GM21367 (cell line): ENCODE measurements at regions not wholly inside any gene's neighbourhood (a gene's known extent, or its start where the extent isn't known, plus 50 kb on each side); places are given as distances from the start of the nearest gene placed in this dataset.

Experiments
- ATAC-seq: cut with Tn5 transposase; IDR thresholded peaks from one replicate; pipeline ENCODE4 v1.9.1; 2021; ENCODE audit not compliant: unreplicated experiment

DNA sequence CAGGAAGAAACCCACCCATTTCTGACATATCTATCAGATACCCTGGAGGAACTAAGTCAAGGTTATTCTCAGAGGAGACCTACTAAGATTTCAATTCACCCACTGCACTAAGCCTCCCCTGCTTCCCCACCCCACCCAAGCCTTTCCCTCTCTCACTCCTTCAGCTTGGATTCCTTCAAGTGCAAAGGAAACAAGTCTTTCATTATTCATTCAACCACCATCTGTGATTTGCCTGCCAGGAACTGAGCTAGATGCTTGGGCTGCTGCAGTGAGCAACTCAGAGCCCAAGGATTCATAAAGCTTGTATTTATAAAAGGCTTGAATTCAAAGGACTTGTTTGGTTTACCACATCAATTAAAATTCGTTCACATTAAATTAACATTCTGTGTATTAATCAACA, 161.3 kb downstream of the GXYLT1 start:
- ATAC-seq = no peak

DNA sequence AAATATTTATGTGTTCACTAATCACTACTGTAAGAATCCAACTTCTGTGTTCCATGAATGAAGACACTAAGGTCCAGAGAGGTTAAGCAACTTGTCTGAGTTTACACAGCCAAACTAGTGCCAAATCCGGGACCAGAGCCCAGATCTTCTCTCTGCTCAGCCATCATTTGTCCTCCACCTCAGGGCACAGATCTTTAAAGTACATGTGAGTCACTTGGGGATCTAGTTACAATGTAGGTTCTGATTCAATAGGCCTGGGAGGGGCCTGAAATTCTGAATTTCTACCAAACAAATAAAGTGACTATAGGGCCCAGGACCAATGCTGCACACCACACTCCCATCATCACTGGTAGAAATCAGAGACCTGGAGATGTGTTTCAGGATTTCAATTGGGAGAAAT, 162.9 kb downstream of the GXYLT1 start:
- ATAC-seq = no peak

DNA sequence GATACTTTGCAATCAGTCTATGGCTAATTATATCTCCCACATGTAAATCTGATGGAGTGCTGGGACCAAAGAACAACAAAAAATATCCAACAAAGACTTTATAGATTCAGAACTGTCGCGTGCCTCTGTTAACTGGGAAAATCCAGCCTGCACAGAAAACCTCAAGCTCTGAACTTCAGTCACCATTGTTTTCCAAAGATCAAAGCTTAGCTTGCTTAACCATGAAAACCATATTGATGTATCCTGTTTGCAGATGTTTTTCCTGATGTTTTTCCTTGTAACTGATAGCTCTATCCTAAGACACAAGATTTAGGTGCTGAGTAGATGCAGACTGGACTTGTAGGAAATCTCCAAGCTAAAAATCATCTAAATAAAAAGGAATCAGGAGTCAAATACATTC, 163.7 kb downstream of the GXYLT1 start:
- ATAC-seq = no peak

DNA sequence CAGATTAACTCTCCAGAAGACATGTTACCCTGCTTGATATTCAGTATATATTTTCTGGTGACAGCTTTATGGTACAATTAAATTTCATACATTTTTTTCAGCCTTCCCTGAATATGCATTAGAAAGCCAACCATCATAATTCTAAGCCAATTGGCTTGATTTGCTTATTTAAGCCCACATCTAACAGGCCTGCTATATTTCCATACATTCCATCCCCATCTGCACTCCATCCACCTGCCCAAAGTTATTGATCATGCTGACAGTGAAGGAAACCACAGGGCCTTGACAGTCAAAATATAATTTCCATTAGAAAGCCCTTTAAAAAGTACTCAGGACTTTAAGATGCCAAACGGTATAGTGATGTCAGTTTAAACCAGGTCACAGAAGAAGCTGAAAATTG, 164.3 kb downstream of the GXYLT1 start:
- ATAC-seq = no peak

DNA sequence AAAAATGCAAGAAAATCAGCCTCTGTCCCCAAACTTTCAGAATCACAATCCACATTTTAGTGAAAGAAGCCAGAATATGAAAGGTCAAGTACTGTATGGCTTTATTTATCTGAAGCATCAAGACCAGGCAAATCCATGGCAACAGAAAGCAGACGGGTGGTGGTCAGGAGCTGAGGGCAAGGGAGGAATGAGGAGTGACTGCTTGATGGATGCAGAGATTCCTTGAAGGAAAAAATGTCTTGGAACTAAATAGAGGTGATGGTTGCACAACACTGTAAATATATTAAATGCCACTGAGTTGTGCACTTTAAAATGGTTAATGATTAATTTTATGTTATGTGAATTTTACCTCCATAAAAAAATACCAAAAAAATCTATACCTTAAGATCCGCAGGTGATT, 165.1 kb downstream of the GXYLT1 start:
- ATAC-seq = no peak

DNA sequence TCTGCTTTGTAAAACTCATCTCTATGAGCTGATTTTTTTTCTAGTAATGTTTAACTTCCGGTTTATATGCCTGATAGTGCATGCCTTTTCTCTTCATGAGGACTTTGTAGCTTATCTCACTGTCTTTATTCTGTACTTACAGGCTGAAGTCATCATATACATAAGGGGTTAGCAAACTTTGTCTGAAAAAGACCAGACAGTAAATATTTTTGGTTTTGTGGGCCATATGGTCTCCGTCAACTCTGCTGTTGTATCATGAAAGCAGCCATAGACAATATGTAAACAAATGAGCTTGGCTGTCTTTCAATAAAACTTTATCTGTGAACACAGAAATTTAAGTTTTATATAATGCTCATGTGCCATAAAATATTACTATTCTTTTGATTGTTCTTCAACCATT, 172.1 kb downstream of the GXYLT1 start:
- no peak for ATAC-seq

DNA sequence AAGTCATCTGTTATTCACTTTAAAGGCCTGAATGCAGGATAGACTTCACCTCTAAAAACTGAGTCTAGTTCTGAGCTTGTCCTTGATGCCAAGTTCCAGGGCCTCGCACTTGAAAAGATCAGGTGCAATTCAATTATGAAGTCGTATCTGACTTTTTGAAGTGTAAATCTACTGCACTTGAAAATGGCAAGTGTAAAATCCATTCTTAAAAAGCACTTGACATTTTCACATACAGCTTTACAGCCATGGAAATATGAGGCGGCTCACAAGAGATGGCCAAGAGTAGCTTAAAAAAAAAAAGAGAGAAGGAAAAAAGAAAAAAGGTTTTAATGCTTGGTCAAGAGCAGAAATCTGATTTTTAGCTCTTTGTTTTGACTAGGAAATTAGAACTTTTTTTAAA, 172.5 kb downstream of the GXYLT1 start:
- no peak for ATAC-seq

DNA sequence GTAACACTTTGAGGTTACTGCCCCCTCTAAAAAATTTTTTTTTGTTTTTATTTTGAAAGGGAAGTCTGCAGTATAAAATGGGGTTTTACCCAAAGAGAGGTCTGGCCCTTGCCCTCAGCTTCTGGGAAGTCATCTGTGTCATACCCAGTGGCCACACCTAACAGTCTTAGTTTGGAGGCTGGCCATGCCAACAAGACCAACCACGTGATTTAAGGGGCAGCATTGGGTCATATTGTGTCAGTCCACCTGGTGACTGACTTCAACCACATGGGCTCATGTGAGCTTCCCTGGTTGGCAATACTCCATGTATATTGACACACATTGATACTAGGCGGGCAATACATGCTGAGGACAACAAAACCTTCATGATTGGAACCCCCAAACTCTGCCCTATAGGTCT, 173.9 kb downstream of the GXYLT1 start:
- no peak for ATAC-seq

DNA sequence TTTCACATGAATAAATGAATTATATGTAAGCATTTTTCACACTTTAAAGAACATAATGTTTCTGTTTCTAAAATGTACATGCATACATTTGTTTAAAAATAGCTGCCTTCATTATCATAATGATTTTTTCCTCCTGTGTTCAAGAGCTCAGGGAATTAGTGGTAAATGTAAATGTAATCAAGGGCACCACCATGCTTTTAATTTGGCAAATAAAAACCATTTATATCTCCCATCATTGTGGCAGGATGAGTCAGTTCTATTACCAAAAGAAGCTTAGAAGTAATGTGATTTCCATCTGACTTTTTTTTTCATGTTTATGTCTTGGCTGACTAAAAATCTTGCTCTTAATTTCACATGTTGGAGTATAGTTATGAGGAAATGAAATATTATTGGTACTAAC, 176.1 kb downstream of the GXYLT1 start:
- ATAC-seq = no peak

DNA sequence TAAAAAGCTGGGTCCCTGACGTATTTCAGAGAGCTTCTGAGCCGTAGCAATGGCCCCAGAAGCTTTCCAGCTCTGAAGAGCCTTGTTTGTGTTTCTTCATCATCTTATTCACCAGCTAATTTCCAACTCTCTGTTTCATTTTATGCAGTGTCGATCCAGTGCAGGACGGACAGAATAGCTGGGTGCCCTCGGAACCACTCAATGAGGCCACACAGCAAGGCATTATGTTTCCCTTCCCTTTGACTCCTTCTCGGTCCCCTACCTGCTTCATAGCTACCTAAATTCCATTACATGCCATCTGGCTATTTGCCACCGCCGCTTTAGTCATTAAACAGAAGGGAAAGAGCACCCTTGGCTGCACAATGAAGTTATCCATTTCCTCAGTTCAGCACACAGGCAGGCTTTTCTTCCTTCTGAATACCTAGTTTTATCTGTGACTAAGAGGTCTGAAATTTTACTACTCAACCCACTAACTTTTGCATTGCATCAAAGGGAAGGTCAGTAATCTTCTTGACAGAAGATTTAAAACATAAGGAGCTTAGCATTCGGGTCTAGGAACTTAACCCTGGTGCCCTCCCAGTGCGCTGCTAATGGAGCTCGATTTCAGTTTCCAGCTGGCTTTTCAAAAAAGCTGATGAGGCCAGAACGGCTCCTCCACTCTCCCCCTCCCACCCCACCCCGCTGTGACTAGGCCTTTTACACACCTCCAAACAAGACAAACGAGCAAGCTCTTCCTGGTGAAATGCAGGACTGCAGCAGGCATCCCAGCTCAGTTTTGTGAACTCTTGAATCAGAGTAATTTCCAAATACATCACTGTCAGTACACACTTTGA, 176.8 kb downstream of the GXYLT1 start:
- ATAC-seq = no peak

DNA sequence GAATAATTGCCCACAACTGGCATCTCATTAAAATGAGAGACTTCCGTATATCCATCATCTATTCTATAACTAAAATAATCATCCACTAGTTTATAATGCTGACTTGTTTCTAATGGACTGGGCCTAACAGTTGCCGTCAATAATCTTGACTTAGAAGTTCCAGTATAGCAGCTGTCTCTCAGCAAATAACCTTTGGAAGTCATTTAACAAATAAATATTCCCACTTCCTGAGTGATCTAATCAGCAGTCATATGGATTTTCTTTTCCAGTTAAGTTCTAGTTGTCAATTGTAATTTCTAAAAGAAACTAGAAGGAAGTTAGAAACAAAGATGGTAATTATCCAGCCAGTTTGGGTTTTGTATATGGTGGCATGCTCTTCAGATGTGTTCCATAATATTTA, 177.8 kb downstream of the GXYLT1 start:
- no peak for ATAC-seq

DNA sequence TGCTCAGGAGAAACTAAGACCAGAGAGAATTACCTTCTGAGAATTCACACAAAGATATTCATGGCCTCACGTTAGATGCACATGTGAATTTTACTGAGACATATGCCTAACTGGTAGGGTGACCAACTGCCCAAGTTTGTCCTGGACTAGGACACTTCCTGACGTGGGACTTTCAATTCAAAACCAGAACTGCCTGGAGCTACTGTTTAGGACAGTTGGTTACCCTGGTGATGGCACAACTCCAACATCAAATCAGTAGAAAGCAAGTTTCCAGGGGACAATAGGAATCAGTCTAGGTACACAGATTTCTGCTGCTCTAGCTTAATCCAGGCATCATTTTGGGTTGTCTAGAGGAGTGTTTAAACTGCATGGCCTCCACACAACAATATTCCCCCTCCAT, 178.7 kb downstream of the GXYLT1 start:
- no peak for ATAC-seq

DNA sequence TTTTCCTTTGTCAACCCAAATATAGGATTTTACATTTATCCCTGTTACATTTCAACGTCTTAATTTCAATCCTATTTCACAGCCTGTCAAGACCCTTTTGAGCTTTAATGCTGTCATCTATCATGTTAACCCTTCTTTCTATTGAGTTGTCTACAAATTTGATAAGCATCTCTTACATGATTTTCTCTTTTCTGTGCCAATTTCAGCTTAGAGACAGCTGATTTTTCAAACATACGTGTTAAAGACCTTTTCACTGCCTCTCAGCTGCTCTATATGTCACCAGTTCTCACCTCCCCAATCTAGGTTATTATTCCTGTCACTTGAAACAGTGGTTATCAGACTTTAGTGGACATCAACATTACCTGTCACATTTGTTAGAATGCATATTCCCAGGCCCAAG, 181.3 kb downstream of the GXYLT1 start:
- no peak for ATAC-seq

DNA sequence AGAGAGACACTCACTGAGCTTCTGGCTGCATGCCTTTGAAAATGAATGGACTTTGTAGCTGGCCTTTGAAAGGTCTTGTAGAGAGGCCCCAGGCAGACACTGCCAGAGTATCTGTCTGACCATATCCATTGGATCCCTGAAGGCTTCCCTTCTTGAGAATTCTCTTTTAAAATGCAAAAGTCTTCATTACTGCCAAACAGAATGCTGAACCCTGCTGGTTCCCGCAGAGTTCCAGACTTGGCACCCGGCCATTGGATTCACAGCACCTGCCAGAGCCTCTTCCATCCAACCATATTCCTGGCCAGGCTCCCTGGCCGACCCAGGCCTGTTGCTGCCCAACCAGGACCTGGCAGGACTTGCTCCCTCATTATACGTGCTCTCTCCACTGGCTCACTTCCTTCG, 182.5 kb downstream of the GXYLT1 start:
- ATAC-seq = no peak

DNA sequence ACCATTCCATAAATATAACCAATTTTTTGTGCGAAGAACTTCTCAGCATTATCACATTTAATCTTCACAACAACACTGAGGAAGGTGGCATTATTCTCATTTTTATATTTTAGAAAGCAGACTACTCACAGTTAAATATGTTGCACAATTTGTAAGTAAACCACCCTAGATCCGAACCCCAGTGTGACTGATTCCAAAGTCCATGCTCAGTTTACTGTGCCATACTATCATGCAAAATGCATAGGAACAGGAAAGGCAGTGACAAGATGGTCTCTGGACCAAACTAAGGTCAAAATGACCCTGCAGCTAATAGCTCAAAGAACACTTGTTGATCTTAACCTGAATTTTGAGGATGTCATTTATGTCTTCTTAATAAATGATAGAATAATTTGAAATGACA, 185.4 kb downstream of the GXYLT1 start:
- no peak for ATAC-seq

DNA sequence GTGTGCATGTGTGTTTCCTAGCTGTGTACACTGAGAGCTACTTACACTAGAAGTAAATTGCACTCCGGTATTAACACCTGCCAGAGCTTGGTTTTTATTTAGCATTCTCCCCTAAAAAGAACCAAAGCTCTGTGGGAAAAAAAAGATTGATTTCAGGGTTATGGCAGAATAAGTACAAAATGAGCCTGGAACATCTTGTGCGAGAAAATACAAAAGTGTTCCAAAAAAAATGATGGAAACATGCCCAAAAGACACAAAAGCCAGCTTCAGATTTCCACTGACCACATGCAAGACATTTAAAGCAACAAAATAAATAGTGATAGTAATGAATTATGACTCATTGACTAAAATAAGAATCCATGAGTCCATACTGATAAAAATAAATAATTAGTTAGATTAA, 188.3 kb downstream of the GXYLT1 start:
- no peak for ATAC-seq

DNA sequence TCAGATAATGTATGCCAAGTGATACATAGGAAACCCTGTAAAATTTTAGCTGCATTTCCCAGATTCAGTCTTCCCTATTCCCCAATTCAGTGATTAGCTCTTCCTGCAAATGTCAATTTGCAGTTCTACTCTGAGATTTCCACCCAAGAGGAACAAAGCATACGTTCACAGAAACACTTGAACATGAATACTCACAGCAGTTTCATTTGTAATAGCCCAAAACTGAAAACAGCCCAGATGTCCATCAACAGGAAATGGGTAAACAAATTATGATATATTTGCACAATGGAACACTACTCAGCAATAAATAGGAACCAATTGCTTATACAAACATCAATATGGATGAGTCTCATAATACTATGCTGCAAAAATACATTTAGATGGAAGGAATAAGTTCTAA, 194.2 kb downstream of the GXYLT1 start:
- ATAC-seq = peak; percentile 55

DNA sequence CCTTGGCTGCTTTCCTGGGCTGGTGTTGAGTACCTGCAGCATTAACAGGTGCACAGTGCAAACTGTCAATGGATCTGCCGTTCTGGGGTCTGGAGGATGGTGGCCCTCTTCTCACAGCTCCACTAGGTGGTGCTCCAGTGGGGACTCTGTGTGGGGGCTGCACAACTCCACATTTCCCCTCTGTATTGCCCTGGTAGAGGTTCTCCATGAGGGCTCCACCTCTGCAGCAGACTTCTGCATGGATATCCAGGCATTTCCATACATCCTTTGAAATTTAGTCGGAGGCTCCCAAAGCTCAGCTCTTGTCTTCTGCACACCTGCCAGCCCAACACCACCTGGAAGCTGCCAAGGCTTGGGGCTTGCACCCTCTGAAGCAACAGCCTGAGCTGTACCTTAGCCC, 198.6 kb downstream of the GXYLT1 start:
- no peak for ATAC-seq

DNA sequence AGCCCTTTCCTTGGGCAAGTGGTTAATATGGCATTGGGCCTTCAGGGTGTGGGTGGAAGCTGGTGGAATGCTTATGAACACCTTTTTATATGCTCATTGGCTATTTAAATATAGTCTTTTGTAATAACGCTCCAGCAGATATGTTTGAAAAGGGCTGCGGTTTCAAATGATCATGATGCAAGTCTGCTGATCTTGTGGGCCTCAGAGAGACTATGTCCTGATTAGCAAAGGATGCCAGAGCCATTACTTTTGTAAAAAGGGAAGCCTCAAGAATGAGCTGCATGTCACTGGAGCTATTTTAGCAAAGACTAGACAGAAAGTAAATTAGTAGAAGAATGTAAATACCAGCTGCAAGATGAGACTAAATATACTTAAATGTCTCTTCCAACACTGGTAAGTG, 200.5 kb downstream of the GXYLT1 start:
- ATAC-seq = no peak

DNA sequence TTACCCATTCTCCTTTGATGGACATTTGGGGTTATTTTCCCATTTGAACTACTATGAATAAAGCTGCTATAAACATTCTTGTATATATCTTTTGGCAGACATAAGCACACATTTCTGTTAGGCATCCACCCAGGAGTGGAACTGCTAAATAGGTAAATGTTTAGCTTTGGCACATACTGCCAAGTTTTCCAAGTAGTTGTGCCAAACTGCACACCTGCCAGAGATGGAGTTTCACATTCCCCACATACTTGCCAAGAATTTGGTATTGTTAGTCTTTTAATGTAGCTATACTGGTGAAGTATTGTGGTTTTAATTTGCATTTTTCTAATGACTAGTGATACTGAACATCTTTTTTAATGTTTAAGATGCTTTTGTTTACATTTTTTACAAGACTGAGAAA, 201.0 kb downstream of the GXYLT1 start:
- ATAC-seq = no peak

DNA sequence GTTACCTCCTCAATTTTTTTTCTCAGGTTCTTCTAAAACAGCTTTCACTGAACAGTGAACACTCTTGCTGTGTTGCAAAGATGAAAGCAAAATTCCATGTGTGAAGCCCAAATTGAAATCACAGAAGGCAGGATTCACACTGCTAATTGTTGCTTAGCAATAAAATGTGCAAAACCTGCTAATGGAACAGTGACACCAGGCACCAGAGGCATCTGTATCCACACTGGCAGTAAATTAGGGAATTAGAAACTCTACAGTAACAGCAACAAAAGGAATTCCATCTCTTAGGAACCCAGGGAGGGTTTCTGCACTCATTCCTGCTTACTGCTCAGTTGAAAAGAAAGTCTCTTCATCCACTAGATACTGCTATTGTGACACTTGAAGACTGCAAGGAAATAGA, 202.3 kb downstream of the GXYLT1 start:
- no peak for ATAC-seq

DNA sequence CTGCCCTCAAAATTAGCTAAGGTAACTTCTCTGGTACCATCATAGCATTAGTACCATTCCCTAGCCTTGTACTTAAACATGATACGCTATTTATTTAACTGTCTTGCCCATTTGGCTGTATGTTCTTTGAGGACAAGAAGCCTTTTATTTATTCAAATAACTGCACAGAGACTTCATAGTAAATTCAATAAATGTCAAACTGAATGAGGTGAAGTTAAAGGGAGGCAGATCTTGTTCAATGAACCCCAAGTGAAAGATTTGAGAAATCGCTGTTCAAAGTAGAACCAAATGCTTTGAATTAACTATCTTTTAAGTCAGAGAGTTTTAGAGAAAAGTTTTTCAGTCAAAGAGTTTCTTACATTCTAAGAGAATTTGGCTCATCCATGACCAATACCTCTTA, 203.6 kb downstream of the GXYLT1 start:
- ATAC-seq = no peak

DNA sequence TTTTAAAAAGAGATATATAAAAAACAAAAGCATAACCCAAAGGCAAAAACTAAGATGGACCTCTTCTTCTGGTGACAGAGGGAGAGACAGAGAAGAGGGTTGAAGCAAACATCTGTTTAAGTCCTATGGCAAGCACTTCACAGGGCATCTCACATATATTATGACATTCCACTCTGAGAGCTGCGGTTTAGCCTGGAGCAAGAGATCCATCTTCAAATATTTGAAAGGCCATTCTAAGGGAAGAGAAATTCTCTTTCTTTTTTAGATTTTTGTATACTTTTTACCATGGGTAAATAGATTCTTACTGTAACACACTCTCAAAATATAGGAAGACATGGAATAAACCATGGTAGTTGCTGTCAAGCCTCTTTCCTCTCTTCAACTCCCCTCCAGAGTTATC, 204.1 kb downstream of the GXYLT1 start:
- no peak for ATAC-seq
